Left lung (tissue), 4 donors: ENCODE measurements at regions not wholly inside any gene's neighbourhood (a gene's known extent, or its start where the extent isn't known, plus 50 kb on each side); places are given as distances from the start of the nearest gene placed in this dataset.

Experiments
- ATAC-seq: fragments of 200-7000 bp; cut with Tn5 transposase; one replicate; pipeline ENCODE4 v1.9.1; 2020; ENCODE audit warnings: moderate library complexity
- DNase-seq, 4 donors: peaks; one replicate each; pipeline ENCODE4 v3.0.0-alpha.2; 2013 to 2020
- H3K27ac ChIP-seq, 2 donors: fragments of 200-600 bp; sonication (generic) in 1 of 2; one replicate each; pipeline versions ENCODE4 v1.5.0 to v1.8.0; 2020 to 2021
- H3K27me3 ChIP-seq, 2 donors: fragments of 200-600 bp; sonication (generic) in 1 of 2; one replicate each; pipeline versions ENCODE4 v1.5.0 to v1.8.0; 2020 to 2021
- H3K36me3 ChIP-seq, 2 donors: fragments of 200-600 bp; sonication (generic) in 1 of 2; one replicate each; pipeline versions ENCODE4 v1.5.0 to v1.8.0; 2020 to 2021
- H3K4me1 ChIP-seq, 2 donors: fragments of 200-600 bp; one replicate each; pipeline ENCODE4 v1.8.0; 2021
- H3K4me3 ChIP-seq, 2 donors: fragments of 200-600 bp; sonication (generic) in 1 of 2; one replicate each; pipeline versions ENCODE4 v1.5.0 to v1.8.0; 2020 to 2021; ENCODE audit warnings: mild to moderate bottlenecking in 1 of 2
- H3K9me3 ChIP-seq, 2 donors: fragments of 200-600 bp; sonication (generic) in 1 of 2; one replicate each; pipeline versions ENCODE4 v1.5.0 to v1.8.0; 2020 to 2021
- CTCF ChIP-seq, 2 donors: fragments of 200-600 bp; sonication (generic) in 1 of 2; IDR thresholded peaks; one replicate each; pipeline versions ENCODE4 v1.5.0 to v1.8.0; 2021; ENCODE audit warnings: antibody characterized with exemption in 2 of 2
- intact Hi-C, 2 donors: fragments of 100-400 bp; cut with DNase I; formaldehyde crosslinking; loops; one replicate each; pipeline versions ENCODE4 v1.11.2 to v1.14.2; 2022
- microRNA-seq, 2 donors: library from miRNA; unstranded; fragments of <30 nt; microRNA quantifications; one replicate each; pipeline ENCODE4, GENCODE V29; 2019
- donor health status: DM: no; HTN: yes; CAD: no.
- donor health status: DM: no; HTN: no; CAD: no.

DNA sequence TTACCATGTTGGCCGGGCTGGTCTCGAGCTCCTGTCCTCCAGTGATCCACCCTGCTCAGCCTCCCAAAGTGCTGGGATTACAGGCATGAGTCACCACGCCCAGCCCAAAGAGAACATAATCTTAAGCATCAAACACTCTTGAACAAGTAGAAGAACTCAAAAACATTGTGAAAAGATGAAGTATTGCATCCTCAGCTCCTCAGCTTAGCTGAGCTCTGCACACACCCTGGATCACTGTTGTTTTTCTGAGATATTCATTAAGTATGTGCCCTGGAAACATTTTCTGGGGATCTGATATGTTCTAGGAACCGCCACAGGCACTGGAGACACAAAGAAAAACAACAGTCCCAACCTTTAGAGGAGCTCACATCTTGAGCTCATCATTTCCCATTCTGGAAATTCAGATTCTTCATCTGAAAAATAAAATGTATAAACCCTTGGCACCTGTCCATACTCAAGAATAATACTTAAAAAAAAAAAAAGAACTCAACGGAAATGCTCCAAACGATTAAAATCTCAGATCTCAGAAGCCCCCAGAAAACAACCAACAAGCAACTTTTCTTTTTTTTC, 62.2 kb upstream of the ZNF462 start:
- Histone ChIP-seq H3K36me3 (no peaks in the 10 kb centered on the region), H3K27me3 (no peaks in the 10 kb centered on the region), H3K27ac (no peak overlapping the region), H3K4me1 (no peaks in the 10 kb centered on the region), H3K4me3 (no peak overlapping the region), H3K9me3 (no peaks in the 10 kb centered on the region)
- no peak for TF ChIP-seq CTCF (IDR thresholded peaks at IDR 0.05)
- no peak for ATAC-seq
- no peak for DNase-seq
- intact Hi-C loops: no loop called here

GRCh38 chr9:106801816-106802215, 61.1 kb upstream of the ZNF462 start:
- Histone ChIP-seq H3K4me3 (no peak overlapping the region), H3K27me3 (no peaks in the 10 kb centered on the region), H3K4me1 (no peaks in the 10 kb centered on the region), H3K9me3 (no peaks in the 10 kb centered on the region), H3K27ac (no peak overlapping the region), H3K36me3 (no peaks in the 10 kb centered on the region)
- ATAC-seq (no peak), DNase-seq (no peak)
- no peak for TF ChIP-seq CTCF (IDR thresholded peaks at IDR 0.05)
- intact Hi-C loops: no loop called here

Small RNAs in the stretch of these regions (microRNA-seq; reads per million reads assigned to microRNA genes)
- 0 reads per million in 2 donors for gene MIR8081
